ENCODE measurements at regions not wholly inside any gene's neighbourhood (a gene's known extent, or its start where the extent isn't known, plus 50 kb on each side); places are given as distances from the start of the nearest gene placed in this dataset.
"Not testable (repeated sequence)": the region's sequence is repeated elsewhere in the genome, so short reads cannot be mapped to it uniquely, and the experiment has no call there.

GRCh38 chr13:79987761-79988160 is 353.2 kb downstream of the SPRY2 start:
- Mint-ChIP-seq H3K4me1 (peaks cover 17% of the 10 kb centered on the region), H3K36me3 (peaks cover 4% of the 10 kb centered on the region), H3K27me3 (ENCODE audit: low read depth) (no peaks in the 10 kb centered on the region), H3K4me3 (no peak overlapping the region), H3K27ac (no peak overlapping the region), H3K9me3 (peaks cover 22% of the 10 kb centered on the region)
- ChIA-PET CTCF (interaction anchor here (1.2 kb wide), 1 partner anchor 308 kb away, joined by 4 read pairs; no protein-coding TSS in a partner anchor), POLR2A (no interaction called here)
- TF ChIP-seq PRRX2 (CRISPR knock-in tag; IDR thresholded peaks at IDR 0.05) (no peak), ZNF138 (CRISPR knock-in tag; conservative IDR thresholded peaks at IDR 0.05) (no peak)
- DNase-seq (ENCODE audit: low spot score) (no peak), ATAC-seq (no peak)

- Mint-ChIP-seq H3K4me3 (no peak overlapping the region), H3K9me3 (peaks cover 23% of the 10 kb centered on the region), H3K27ac (no peak overlapping the region), H3K4me1 (peaks cover 17% of the 10 kb centered on the region), H3K36me3 (peaks cover 4% of the 10 kb centered on the region), H3K27me3 (ENCODE audit: low read depth) (no peaks in the 10 kb centered on the region)
- CTCF ChIA-PET, result interaction anchor here (1.2 kb wide), 1 partner anchor 308 kb away, joined by 4 read pairs; no protein-coding TSS in a partner anchor
- TF ChIP-seq RORB (CRISPR knock-in tag; IDR thresholded peaks at IDR 0.05) (no peak), NR1H2 (CRISPR knock-in tag; IDR thresholded peaks at IDR 0.05) (no peak), ZNF281 (CRISPR knock-in tag; IDR thresholded peaks at IDR 0.05) (no peak), IRF2 (CRISPR knock-in tag; IDR thresholded peaks at IDR 0.05; ENCODE audit: borderline replicate concordance, low read depth) (no peak), TP53 (CRISPR knock-in tag; IDR thresholded peaks at IDR 0.05) (no peak), ATF6 (CRISPR knock-in tag; IDR thresholded peaks at IDR 0.05) (no peak), ELF4 (CRISPR knock-in tag; IDR thresholded peaks at IDR 0.05; ENCODE audit: low read depth) (no peak), FOXJ3 (CRISPR knock-in tag; IDR thresholded peaks at IDR 0.05; ENCODE audit: borderline replicate concordance) (no peak), ZNF232 (CRISPR knock-in tag; IDR thresholded peaks at IDR 0.05) (no peak), FOXP1 (CRISPR knock-in tag; IDR thresholded peaks at IDR 0.05; ENCODE audit: borderline replicate concordance) (no peak)
- no peak for ATAC-seq
- POLR2A ChIA-PET, result no interaction called here
- no peak for DNase-seq (ENCODE audit: low spot score)
These were observed 353.6 kb downstream of the SPRY2 start for GRCh38 chr13:79987323-79987722.

- TF ChIP-seq EMX1 (CRISPR knock-in tag; IDR thresholded peaks at IDR 0.05) (no peak), TP53 (CRISPR knock-in tag; IDR thresholded peaks at IDR 0.05) (no peak), SMAD4 (CRISPR knock-in tag; IDR thresholded peaks at IDR 0.05) (no peak), RELA (CRISPR knock-in tag; IDR thresholded peaks at IDR 0.05; ENCODE audit: borderline replicate concordance) (no peak), CBFB (CRISPR knock-in tag; IDR thresholded peaks at IDR 0.05; ENCODE audit: low read depth) (no peak), PREB (CRISPR knock-in tag; IDR thresholded peaks at IDR 0.05; ENCODE audit: borderline replicate concordance) (no peak), ZNF671 (CRISPR knock-in tag; IDR thresholded peaks at IDR 0.05) (no peak), MAX (CRISPR knock-in tag; IDR thresholded peaks at IDR 0.05) (no peak), SP1 (CRISPR knock-in tag; conservative IDR thresholded peaks at IDR 0.05) (no peak), RORB (CRISPR knock-in tag; IDR thresholded peaks at IDR 0.05) (no peak), FOXK1 (CRISPR knock-in tag; IDR thresholded peaks at IDR 0.05) (no peak), SMAD3 (CRISPR knock-in tag; IDR thresholded peaks at IDR 0.05; ENCODE audit: borderline replicate concordance) (no peak)
- Mint-ChIP-seq H3K9me3 (peaks cover 24% of the 10 kb centered on the region), H3K27ac (no peak overlapping the region), H3K4me1 (peaks cover 17% of the 10 kb centered on the region), H3K27me3 (ENCODE audit: low read depth) (no peaks in the 10 kb centered on the region), H3K36me3 (peaks cover 4% of the 10 kb centered on the region), H3K4me3 (no peak overlapping the region)
- ChIA-PET CTCF (no interaction called here), POLR2A (no interaction called here)
- no peak for ATAC-seq
- DNase-seq (ENCODE audit: low spot score), result no peak
These were observed 354.0 kb downstream of the SPRY2 start for GRCh38 chr13:79986890-79987289.

GRCh38 chr13:79974935-79975650 is 365.8 kb downstream of the SPRY2 start:
- peaks cover 41% of the 10 kb centered on the region for H3K9me3 Mint-ChIP-seq
- H3K4me1 Mint-ChIP-seq; POLR2A ChIA-PET; H3K27ac Mint-ChIP-seq; H3K4me3 Mint-ChIP-seq; ATAC-seq; DNase-seq (ENCODE audit: low spot score): not testable (repeated sequence)
- peaks cover 21% of the 10 kb centered on the region for H3K36me3 Mint-ChIP-seq
- CTCF ChIA-PET, result interaction anchor here (0.6 to 1.1 kb wide), 2 partner anchors 375 to 400 kb away, joined by 3 to 4 read pairs; no protein-coding TSS in a partner anchor
- peaks cover 20% of the 10 kb centered on the region for H3K27me3 Mint-ChIP-seq (ENCODE audit: low read depth)
